Central memory CD8-positive, alpha-beta T cell (primary cell): ENCODE measurements at regions not wholly inside any gene's neighbourhood (a gene's known extent, or its start where the extent isn't known, plus 50 kb on each side); places are given as distances from the start of the nearest gene placed in this dataset.

Experiments
- ATAC-seq: fragments of 150-1000 bp; cut with Tn5 transposase; replicated peaks from 2 replicates; pipeline ENCODE4 v1.10.0; 2022; ENCODE audit warnings: mild to moderate bottlenecking, moderate FRiP score, moderate number of reproducible peaks; ENCODE audit not compliant: poor library complexity, severe bottlenecking; ENCODE audit errors: extremely low read depth
- DNase-seq, 2 donors: peaks; one replicate each; pipeline ENCODE4 v3.0.0; 2021; ENCODE audit warnings: low spot score in 2 of 2
- H3K27ac Mint-ChIP-seq: one replicate; pipeline ENCODE4 v1.8.0; 2022; ENCODE audit warnings: low read depth, mild to moderate bottlenecking, moderate library complexity, mixed read lengths
- H3K27me3 Mint-ChIP-seq: one replicate; pipeline ENCODE4 v1.8.0; 2022; ENCODE audit warnings: mixed read lengths
- H3K36me3 Mint-ChIP-seq: one replicate; pipeline ENCODE4 v1.8.0; 2022; ENCODE audit warnings: mild to moderate bottlenecking, moderate library complexity, mixed read lengths; ENCODE audit not compliant: insufficient read depth
- H3K4me1 Mint-ChIP-seq: one replicate; pipeline ENCODE4 v1.8.0; 2022; ENCODE audit warnings: mixed read lengths
- H3K4me3 Mint-ChIP-seq: one replicate; pipeline ENCODE4 v1.8.0; 2022; ENCODE audit warnings: mild to moderate bottlenecking, moderate library complexity, mixed read lengths
- H3K9me3 Mint-ChIP-seq: one replicate; pipeline ENCODE4 v1.8.0; 2022; ENCODE audit warnings: mixed read lengths

DNA sequence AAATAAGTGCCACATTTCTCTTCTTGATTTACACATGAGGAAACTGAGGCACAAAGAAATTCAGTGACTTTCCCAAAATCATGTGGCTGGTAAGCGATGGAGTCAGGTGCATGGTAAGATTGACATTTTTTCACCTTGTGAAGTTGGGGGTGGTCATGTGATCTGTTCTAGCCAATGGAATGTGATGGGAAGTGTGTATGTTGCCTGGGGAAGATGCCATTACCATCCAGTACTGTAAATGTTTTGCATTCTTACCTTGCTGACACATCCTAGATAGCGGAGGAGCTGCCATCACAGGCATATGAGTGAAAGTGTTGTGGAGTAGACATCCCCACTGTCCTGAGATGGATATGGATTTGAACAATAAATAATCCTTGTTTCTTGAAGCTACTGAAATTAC lies 499.6 kb upstream of the SULF2 start:
- Mint-ChIP-seq H3K36me3 (no peaks in the 10 kb centered on the region), H3K9me3 (no peaks in the 10 kb centered on the region), H3K4me3 (no peak overlapping the region), H3K27ac (no peak overlapping the region), H3K4me1 (no peaks in the 10 kb centered on the region), H3K27me3 (peaks cover 83% of the 10 kb centered on the region)
- DNase-seq, result no peak
- ATAC-seq, result no peak

DNA sequence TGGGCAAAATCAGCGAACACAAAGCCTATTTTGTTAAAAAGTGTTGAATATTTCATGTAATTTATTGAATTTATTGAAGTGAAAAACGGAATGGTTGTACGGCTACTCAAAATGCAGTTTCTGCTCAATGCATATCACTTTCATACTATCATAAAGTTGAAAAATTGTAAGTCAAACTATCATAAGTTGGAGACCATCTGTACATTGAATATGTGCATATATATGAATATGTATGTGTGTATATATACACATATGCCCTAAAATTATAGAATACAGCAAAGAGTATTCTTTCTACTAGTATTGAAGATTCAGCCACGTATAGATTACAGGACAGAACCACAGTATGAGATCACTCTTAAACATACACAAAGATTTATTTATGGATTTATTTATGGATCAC lies 499.0 kb upstream of the SULF2 start:
- H3K9me3 Mint-ChIP-seq, result no peaks in the 10 kb centered on the region
- no peak overlapping the region for H3K27ac Mint-ChIP-seq
- DNase-seq (no peak), ATAC-seq (no peak)
- H3K36me3 Mint-ChIP-seq, result no peaks in the 10 kb centered on the region
- no peaks in the 10 kb centered on the region for H3K4me1 Mint-ChIP-seq
- peaks cover 83% of the 10 kb centered on the region for H3K27me3 Mint-ChIP-seq
- H3K4me3 Mint-ChIP-seq, result no peak overlapping the region

DNA sequence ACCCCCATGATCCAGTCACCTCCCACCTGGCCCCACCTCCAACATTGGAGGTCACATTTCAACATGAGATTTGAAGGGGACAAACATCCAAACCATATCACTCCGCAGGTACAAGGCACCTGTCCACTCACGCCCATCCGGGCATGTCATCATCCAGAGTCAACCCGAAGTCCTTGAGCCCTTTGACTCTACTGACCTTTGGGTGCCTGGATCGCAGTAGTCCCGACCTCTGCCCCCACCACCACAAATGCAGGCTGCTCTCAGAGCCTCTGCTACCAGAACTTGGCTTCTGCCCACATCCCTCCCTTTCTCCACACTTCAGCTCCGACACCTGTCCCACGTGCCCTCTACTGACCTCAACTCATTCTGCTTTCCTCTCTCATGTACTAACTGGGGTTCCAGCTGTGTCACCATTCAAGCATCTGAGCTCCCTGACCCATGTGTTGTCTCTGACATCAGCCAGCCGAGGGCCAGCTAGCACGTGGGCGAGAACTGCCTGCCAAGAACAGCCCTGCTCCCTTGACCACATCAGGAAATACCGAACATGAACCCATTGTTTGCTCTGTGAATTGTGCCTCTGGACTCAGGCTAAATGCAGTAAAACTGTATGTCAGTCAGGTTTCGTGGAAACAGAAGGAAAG lies 498.3 kb upstream of the SULF2 start:
- H3K27ac Mint-ChIP-seq, result no peak overlapping the region
- no peaks in the 10 kb centered on the region for H3K4me1 Mint-ChIP-seq
- peaks cover 83% of the 10 kb centered on the region for H3K27me3 Mint-ChIP-seq
- ATAC-seq (no peak), DNase-seq (no peak)
- no peaks in the 10 kb centered on the region for H3K9me3 Mint-ChIP-seq
- H3K36me3 Mint-ChIP-seq, result no peaks in the 10 kb centered on the region
- H3K4me3 Mint-ChIP-seq, result no peak overlapping the region

DNA sequence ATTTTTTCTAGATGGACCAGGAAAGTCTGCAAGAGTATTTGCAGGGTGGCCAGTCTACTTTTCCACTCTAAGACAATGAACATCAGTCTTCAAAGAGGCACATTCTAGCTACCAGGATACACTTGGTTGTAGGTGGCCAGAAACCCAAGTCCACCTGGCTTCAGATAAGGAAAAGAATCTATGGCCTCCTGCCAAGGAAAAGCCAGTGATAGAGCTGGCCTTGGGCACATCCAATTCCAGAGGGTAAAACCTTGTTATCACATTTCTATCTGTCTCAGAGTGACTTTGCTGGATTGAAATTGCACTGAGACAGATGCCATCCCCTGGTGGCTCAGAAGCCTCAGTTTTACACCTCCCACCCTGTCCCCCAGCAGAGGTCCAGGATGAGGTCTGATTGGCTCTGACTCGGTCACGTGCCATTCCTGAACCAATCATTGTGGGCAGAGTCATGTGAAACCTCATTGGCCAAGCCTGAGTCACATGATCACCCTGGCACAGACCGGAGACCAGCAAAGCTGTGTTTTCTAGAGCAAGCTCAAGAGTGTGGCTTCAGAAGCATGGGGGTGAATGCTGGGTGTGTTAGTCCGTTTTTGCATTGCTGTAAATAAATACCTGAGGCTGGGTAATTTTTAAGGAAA lies 497.4 kb upstream of the SULF2 start:
- ATAC-seq (no peak), DNase-seq (no peak)
- H3K4me1 Mint-ChIP-seq, result no peaks in the 10 kb centered on the region
- no peaks in the 10 kb centered on the region for H3K36me3 Mint-ChIP-seq
- no peaks in the 10 kb centered on the region for H3K9me3 Mint-ChIP-seq
- H3K27me3 Mint-ChIP-seq, result peaks cover 83% of the 10 kb centered on the region
- no peak overlapping the region for H3K4me3 Mint-ChIP-seq
- H3K27ac Mint-ChIP-seq, result no peak overlapping the region

DNA sequence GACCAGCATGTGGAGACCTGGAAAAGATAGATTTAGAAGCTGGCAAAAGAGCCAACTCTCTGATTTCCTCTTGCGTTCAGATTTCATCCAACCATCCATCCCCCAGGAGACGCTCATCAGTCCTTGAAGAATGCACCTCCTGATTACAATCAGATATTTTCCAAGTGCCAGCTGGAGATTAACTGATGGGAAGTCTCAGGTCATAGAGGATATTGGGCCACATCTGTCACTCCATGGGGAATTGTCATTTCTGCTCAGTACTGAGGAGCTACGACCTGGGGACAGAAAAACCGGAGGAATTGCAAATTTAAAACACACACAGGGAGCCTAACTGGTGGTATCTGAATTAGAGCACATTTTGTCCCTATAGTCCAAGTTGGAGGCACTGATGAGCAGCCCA lies 496.2 kb upstream of the SULF2 start:
- no peak for DNase-seq
- ATAC-seq, result no peak
- Mint-ChIP-seq H3K4me1 (no peaks in the 10 kb centered on the region), H3K9me3 (no peaks in the 10 kb centered on the region), H3K27ac (no peak overlapping the region), H3K36me3 (peaks cover 3% of the 10 kb centered on the region), H3K4me3 (no peak overlapping the region), H3K27me3 (peaks cover 91% of the 10 kb centered on the region)

DNA sequence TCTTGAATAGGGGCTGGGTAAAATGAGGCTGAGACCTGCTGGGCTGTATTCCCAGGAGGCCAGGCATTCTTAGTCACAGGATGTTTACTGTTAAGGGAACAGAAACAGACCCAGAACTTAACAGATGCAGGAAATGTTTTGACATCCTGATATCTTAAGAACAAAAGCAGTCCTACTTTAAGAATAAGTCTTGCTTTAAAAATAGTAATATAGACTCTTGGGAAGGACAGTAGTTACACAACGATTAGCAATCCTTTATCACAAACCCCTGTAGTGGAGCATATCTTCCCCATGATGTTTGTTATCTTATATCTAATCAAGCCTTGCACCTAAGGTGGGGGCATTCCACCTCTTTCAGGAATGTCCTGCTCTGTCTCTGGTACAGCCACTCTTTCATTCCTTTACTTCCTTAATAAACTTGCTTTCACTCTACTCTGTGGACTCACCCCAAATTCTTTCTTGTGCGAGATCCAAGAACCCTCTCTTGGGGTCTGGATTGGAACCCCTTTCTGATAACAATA lies 493.7 kb upstream of the SULF2 start:
- H3K27ac Mint-ChIP-seq, result no peak overlapping the region
- no peak for ATAC-seq
- no peaks in the 10 kb centered on the region for H3K4me1 Mint-ChIP-seq
- peaks cover 3% of the 10 kb centered on the region for H3K36me3 Mint-ChIP-seq
- no peak for DNase-seq
- H3K4me3 Mint-ChIP-seq, result no peak overlapping the region
- peaks cover 80% of the 10 kb centered on the region for H3K27me3 Mint-ChIP-seq
- H3K9me3 Mint-ChIP-seq, result no peaks in the 10 kb centered on the region

DNA sequence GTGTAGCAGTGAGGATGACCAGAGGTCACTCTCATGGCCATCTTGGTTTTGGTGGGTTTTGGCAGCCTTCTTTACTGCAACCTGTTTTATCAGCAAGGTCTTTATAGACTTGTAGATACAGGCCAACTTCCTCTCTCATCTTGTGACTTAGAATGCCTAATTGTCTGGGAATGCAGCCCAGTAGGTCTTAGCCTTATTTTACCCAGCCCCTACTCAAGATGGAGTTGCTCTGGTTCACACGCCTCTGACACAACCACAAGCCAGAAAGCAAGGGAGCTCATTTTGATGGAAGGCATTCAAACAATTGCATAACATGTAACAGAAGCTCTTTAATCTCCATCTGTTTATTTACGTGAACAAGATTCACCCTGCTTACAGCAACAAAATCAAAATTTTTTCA lies 492.0 kb upstream of the SULF2 start:
- H3K27ac Mint-ChIP-seq, result no peak overlapping the region
- H3K27me3 Mint-ChIP-seq, result peaks cover 77% of the 10 kb centered on the region
- H3K36me3 Mint-ChIP-seq, result peaks cover 3% of the 10 kb centered on the region
- no peaks in the 10 kb centered on the region for H3K4me1 Mint-ChIP-seq
- no peaks in the 10 kb centered on the region for H3K9me3 Mint-ChIP-seq
- ATAC-seq, result no peak
- no peak for DNase-seq
- no peak overlapping the region for H3K4me3 Mint-ChIP-seq

DNA sequence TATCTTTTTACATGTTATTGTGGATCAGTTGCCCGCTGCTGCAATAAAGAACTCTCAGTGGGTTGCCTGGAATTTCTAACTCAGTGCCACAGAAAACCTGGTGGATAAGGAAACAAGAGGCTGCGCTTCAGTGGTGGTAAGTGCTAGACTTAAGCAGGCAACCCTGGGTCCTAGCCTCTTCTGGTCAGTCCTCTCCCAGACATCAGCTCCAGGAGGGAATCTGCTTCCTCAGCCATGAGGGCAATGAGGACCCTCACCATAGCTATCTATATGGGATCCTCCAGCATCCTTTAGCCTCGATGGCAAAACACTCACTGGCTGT lies 490.7 kb upstream of the SULF2 start:
- peaks cover 3% of the 10 kb centered on the region for H3K36me3 Mint-ChIP-seq
- no peak for ATAC-seq
- peaks cover 72% of the 10 kb centered on the region for H3K27me3 Mint-ChIP-seq
- H3K4me3 Mint-ChIP-seq, result no peak overlapping the region
- no peaks in the 10 kb centered on the region for H3K4me1 Mint-ChIP-seq
- H3K9me3 Mint-ChIP-seq, result no peaks in the 10 kb centered on the region
- no peak for DNase-seq
- H3K27ac Mint-ChIP-seq, result no peak overlapping the region

DNA sequence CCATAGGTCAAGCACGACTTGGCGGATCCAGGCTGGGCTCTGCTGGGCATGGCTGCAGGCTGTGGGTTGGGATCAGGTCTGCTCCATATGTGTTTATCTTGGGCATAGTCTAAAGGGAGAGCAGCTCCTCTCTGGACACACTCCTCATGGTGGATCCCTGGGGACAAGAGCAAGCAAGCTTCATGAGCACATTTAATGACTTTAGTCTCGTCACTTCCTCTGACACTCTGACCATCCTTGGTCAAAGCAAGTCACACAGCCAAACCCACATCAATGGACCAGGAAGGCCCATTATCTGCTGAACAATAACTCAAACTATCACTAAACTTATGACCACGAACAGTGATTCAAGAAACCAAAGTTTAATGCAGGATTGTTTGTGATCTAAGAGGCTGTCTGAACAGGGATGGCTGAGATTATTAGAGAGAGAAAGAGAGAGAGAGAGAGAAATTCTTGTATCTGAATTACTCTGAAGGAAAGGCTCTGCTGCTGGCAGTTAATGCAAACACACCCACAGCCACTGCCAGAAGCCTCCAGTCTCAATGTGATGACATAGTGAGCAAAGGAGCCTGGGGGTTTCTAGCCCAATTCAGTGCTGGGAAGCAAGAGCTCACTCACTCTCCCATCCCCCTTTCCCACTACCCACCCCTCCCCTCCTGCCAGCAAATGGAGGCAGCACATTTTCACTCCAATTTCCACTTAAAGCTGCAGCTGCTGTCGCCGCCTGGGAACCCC lies 490.2 kb upstream of the SULF2 start:
- ATAC-seq, result no peak
- Mint-ChIP-seq H3K4me3 (no peak overlapping the region), H3K36me3 (peaks cover 3% of the 10 kb centered on the region), H3K27me3 (peaks cover 72% of the 10 kb centered on the region), H3K4me1 (no peaks in the 10 kb centered on the region), H3K9me3 (no peaks in the 10 kb centered on the region), H3K27ac (no peak overlapping the region)
- DNase-seq, result no peak

DNA sequence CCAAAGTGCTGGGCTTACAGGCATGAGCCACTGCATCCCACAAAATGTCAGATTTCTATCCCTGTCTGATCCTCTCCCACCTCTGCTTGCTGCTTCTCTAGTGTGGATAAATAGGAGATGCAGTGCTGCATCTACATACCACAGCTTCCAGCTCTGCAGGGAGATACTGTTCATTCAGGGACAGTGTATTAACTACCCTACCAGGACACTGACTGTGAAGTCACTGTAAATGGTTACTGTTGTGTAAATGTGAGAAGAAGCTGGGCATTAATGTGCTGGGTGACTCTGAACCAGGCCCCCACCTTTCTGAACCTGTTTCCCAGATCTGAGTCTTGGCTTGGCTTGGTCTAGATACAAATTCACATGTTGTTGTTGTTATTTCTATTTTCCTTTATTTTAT lies 488.6 kb upstream of the SULF2 start:
- Mint-ChIP-seq H3K4me3 (no peak overlapping the region), H3K36me3 (peaks cover 3% of the 10 kb centered on the region), H3K4me1 (no peaks in the 10 kb centered on the region), H3K27me3 (peaks cover 73% of the 10 kb centered on the region), H3K27ac (no peak overlapping the region), H3K9me3 (no peaks in the 10 kb centered on the region)
- no peak for ATAC-seq
- no peak for DNase-seq

DNA sequence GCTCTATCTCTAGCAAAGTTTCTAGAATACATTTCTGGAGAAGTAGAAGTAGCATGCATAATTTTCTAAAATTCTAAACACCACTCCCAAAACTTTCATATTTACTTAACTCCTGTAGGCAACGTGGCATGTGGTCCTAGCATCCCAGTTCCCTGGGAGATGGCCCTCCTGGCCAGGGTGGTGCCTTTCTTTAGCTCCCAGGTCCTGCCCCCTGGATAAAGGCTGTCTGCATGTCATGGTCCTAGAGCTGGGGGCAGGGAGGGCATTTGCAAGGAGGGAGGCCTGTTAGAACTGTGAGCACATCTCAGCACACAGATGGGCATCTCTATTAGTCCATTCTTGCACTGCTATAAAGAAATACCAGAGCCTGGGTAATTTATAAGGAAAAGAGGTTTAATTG lies 485.6 kb upstream of the SULF2 start:
- no peak for DNase-seq
- no peaks in the 10 kb centered on the region for H3K9me3 Mint-ChIP-seq
- ATAC-seq, result no peak
- no peaks in the 10 kb centered on the region for H3K36me3 Mint-ChIP-seq
- H3K4me1 Mint-ChIP-seq, result no peaks in the 10 kb centered on the region
- H3K27ac Mint-ChIP-seq, result no peak overlapping the region
- H3K4me3 Mint-ChIP-seq, result no peak overlapping the region
- H3K27me3 Mint-ChIP-seq, result peaks cover 49% of the 10 kb centered on the region

DNA sequence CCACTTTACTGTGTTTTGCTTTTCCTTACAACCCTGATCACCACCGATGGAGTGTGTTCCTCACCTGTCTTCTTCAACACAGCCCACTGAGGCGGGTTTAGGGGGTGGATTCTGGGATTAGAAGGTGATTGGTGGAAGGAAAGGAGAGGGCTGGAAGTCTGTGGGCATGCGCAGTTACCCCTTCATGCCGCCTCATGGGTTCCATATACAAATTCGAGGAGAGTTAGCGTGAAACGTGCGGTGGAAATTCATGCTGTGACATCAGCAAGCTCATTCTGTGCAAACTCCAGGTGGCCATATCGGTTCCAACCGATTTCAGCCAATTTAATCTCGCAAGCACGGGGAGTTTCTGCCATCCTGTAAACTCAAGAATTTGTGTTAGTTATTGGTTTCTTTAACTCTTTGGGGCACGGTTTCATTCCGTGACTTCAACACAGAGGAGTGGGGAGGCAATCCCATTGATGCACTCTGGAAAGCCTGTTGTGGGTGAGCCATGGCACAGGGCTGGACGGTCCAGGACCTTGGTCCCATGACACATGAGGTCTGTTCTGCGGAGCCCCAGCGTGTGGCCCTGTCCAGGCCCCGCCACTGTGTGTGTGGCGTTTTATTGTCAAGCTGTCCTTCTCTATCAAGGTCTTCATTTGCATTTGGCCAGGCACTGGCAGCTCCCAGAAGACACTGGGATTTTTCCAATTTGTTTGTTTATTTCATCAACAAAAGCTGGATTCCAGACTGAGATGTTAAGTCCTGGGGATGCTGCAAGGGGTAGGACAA lies 482.8 kb upstream of the SULF2 start:
- no peaks in the 10 kb centered on the region for H3K36me3 Mint-ChIP-seq
- no peaks in the 10 kb centered on the region for H3K9me3 Mint-ChIP-seq
- DNase-seq (no peak), ATAC-seq (no peak)
- peaks cover 39% of the 10 kb centered on the region for H3K27me3 Mint-ChIP-seq
- no peak overlapping the region for H3K4me3 Mint-ChIP-seq
- H3K27ac Mint-ChIP-seq, result no peak overlapping the region
- H3K4me1 Mint-ChIP-seq, result no peaks in the 10 kb centered on the region
